ENCODE measurements at regions not wholly inside any gene's neighbourhood (a gene's known extent, or its start where the extent isn't known, plus 50 kb on each side); places are given as distances from the start of the nearest gene placed in this dataset.

DNA sequence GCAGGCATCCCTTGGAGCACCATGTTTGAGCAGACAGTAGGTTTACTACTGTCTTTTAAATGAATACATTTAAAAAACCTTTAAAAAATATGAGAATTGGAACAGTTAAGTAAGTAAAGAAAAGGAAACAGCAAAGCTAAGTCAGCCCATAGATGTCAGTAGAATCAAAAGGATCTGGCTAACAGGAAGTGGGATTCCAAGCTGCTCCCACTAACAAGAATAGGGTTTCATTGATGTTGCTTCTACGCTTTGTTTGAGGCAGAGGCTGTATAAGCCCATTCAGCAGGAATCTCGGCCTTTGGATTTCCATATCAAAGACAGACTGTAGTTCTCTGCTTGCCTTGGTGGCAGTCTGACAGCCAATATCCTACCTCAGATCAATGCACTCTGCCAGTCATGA is 122.9 kb upstream of the ELAC2 start:
- TF ChIP-seq CTCF (conservative IDR thresholded peaks at IDR 0.05; ENCODE audit: low read depth, low read length) = no peak
- TF ChIP-seq EZH2 (IDR thresholded peaks at IDR 0.05; ENCODE audit: low read length, unreplicated experiment) = no peak
